Upper lobe of left lung (tissue), 4 donors: ENCODE measurements at regions not wholly inside any gene's neighbourhood (a gene's known extent, or its start where the extent isn't known, plus 50 kb on each side); places are given as distances from the start of the nearest gene placed in this dataset.
"Not testable (repeated sequence)": the region's sequence is repeated elsewhere in the genome, so short reads cannot be mapped to it uniquely, and the experiment has no call there.

Source experiments
- CTCF ChIP-seq, 6 experiments: fragments of 450-650 bp in 4 of 6; fragments of 200-600 bp in 2 of 6; sonication (generic) in 2 of 6; IDR thresholded peaks; one replicate each; pipeline ENCODE4 v1.5.1; 2016 to 2019; ENCODE audit warnings: antibody characterized with exemption in 6 of 6
- EP300 ChIP-seq, 4 donors: sonication (generic); formaldehyde crosslinking; IDR thresholded peaks; one replicate each; pipeline ENCODE4 v1.5.1; 2017; ENCODE audit warnings: antibody characterized with exemption in 4 of 4, control low read depth in 2 of 4
- POLR2A ChIP-seq, 4 donors: fragments of 450-650 bp; IDR thresholded peaks; one replicate each; pipeline ENCODE4 v1.5.1; 2016 to 2017; ENCODE audit warnings: antibody characterized with exemption in 4 of 4, mild to moderate bottlenecking in 2 of 4
- POLR2AphosphoS5 ChIP-seq, 2 donors: sonication (generic); formaldehyde crosslinking; IDR thresholded peaks; one replicate each; pipeline ENCODE4 v1.5.1; 2017; ENCODE audit warnings: antibody characterized with exemption in 2 of 2

DNA sequence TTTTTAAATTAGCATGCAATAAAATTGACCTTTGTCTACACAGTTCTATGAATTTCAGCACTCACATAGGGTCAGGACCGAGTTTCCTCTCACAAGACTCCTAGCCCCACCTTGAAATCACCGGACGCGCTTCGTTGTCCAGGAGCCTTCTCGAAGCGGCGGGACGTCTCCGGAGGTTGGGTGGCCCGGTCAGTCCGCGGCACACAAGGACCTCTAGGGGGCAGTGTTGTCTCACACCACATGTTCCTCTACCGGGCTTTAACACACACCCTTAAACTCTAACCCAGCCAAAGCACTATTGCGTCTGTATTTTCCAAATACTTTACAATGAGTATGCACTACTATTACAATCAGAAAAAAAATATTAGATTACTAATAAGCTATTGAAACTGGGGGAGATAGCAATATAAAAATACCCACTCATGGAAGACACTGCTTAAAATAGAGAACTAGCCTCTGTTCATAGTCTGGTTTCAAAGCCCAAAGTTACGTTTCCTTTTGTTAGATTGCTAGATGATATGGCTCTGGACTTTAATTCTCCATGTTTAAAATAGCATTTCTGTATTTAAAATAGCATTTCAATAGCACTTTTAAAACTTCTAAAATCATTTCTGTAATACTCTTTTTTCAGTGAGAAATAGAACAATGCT lies 56.0 kb upstream of the NUTM2D start:
- TF ChIP-seq POLR2A, EP300, POLR2AphosphoS5 (IDR thresholded peaks at IDR 0.05): not testable (repeated sequence)
- peak in 1 of 6 experiments; percentile 41 for TF ChIP-seq CTCF (IDR thresholded peaks at IDR 0.05)
